ENCODE measurements at regions not wholly inside any gene's neighbourhood (a gene's known extent, or its start where the extent isn't known, plus 50 kb on each side); places are given as distances from the start of the nearest gene placed in this dataset.

DNA sequence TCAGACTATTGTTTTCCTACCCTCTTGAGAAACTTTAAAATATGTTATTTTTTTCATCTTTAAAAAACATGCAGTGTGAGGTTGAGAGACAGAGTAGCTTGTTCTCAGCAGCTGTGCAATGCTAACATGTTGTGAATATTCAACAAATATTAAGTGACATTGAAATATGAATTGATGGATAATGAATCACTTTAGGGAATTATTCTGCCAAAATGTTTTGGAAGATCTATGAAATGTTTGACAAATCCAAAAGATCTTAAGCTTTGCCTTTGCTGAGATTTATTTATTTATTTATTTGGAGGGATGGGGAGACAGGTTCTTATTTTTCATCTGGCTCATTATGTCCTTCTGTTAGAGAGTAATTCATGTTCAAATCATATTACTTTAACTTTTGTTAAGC is 680.1 kb upstream of the CXADR start:
- TF ChIP-seq, protein P1, sequence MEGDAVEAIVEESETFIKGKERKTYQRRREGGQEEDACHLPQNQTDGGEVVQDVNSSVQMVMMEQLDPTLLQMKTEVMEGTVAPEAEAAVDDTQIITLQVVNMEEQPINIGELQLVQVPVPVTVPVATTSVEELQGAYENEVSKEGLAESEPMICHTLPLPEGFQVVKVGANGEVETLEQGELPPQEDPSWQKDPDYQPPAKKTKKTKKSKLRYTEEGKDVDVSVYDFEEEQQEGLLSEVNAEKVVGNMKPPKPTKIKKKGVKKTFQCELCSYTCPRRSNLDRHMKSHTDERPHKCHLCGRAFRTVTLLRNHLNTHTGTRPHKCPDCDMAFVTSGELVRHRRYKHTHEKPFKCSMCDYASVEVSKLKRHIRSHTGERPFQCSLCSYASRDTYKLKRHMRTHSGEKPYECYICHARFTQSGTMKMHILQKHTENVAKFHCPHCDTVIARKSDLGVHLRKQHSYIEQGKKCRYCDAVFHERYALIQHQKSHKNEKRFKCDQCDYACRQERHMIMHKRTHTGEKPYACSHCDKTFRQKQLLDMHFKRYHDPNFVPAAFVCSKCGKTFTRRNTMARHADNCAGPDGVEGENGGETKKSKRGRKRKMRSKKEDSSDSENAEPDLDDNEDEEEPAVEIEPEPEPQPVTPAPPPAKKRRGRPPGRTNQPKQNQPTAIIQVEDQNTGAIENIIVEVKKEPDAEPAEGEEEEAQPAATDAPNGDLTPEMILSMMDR (conservative IDR thresholded peaks at IDR 0.05; ENCODE audit: control insufficient read depth, insufficient read depth, low read depth, low read length) = no peak
- no peak overlapping the region for H3K4me3 ChIP-seq (ENCODE audit: control insufficient read depth, low read depth, low read length)

DNA sequence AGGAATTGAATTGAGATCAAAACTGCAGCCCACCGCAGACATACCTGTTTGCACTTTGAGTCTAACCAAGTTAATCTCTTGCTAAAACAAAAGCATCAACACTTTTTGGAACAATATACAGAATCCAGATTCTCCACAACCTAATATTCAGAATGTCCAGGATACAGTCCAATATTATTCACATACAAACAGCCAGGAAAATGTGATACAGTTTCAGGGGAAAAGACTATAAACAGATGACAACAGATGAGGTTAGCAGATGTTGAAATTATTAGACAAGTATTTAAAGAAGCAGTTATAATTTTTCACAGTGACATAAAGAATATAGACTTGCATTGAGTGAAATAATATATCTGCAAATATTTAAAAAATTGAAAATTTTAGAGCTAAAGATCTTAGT is 678.1 kb upstream of the CXADR start:
- TF ChIP-seq, protein P1 (conservative IDR thresholded peaks at IDR 0.05; ENCODE audit: control insufficient read depth, insufficient read depth, low read depth, low read length) = no peak
- H3K4me3 ChIP-seq (ENCODE audit: control insufficient read depth, low read depth, low read length) = no peak overlapping the region
- no peak for DNase-seq (ENCODE audit: low read depth)

More for the DNA sequence above, 680.1 kb upstream of the CXADR start:
- no peak for DNase-seq (ENCODE audit: low read depth)

DNA sequence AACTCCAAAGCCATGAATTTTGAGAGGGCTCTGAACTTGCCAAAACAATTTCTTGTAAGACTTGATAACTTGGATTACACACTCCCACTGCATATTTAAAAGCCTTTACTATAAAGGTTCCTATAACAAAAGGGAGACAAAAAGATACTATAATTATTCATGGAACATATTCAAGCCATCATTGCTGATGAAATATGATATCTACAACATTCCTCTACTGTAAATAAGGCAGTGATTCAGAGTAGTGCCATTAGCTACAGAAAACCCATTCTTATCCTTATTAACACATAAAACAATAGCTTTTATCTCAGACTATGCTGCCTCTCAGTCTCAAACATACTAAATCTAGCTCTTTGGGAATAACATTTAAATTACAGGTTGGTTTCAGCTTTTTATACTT is 675.5 kb upstream of the CXADR start:
- TF ChIP-seq, protein P1 (conservative IDR thresholded peaks at IDR 0.05; ENCODE audit: control insufficient read depth, insufficient read depth, low read depth, low read length) = no peak
- peak; percentile 18 for DNase-seq (ENCODE audit: low read depth)
- no peak overlapping the region for H3K4me3 ChIP-seq (ENCODE audit: control insufficient read depth, low read depth, low read length)

DNA sequence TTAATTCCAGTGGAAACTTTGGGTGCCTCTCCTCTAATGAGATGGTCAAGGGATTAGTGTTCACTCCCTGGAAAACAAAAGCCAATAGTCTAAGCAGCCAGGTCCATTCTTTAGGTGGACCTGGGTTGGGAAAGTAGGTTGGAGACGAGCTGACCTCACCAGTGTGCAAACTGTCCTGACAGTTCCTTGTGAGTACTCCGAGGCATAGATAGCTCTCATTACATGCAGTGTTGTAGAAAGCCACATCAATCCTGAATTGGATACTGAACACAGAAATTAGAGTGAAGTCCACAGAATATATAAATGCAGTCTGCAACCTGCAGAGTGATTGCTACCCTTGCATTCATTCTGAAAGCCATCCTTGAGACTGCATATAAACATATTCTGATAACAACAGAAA is 675.1 kb upstream of the CXADR start:
- no peak overlapping the region for H3K4me3 ChIP-seq (ENCODE audit: control insufficient read depth, low read depth, low read length)
- TF ChIP-seq, protein P1 (conservative IDR thresholded peaks at IDR 0.05; ENCODE audit: control insufficient read depth, insufficient read depth, low read depth, low read length) = no peak
- no peak for DNase-seq (ENCODE audit: low read depth)

DNA sequence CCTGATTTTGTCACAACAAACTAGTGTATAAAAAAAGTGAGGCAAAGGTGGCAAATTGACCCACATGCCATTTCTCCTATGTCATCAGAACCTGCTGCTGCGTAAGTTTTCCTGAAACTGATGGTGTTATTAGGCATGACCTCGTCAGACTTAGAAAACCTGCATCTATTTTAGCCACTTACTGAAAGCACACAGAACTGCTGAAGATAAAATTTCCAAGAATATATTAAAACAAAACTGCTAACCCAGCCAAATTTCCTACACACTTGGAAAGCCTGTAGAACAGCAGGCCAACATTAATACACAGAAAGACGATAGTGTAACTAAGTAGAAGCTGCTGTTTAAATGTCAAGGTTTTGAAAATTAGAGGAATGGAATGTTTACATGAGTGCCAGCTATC is 674.5 kb upstream of the CXADR start:
- TF ChIP-seq, protein P1 (conservative IDR thresholded peaks at IDR 0.05; ENCODE audit: control insufficient read depth, insufficient read depth, low read depth, low read length) = no peak
- peak; percentile 24 for DNase-seq (ENCODE audit: low read depth)
- no peak overlapping the region for H3K4me3 ChIP-seq (ENCODE audit: control insufficient read depth, low read depth, low read length)

DNA sequence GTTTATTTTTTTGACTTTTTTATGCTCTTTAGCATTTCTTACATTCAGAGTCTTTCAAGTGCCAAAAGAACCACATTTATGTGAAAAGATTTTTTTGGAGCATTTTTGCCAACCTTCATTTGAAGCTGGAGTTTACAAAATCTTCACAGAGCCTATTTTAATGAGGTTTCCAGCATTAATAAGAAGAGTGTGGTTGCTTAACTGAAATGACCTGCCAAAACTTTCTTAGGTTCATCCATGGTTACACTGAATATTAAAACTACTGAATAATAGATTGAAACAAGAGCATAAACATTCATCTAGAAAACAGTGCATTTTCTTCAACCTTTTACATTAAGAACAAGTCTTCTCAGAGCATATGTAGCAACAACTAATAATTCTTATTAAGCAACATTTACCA is 672.3 kb upstream of the CXADR start:
- DNase-seq (ENCODE audit: low read depth) = no peak

More for the DNA sequence above, 672.3 kb upstream of the CXADR start:
- TF ChIP-seq, protein P1 (conservative IDR thresholded peaks at IDR 0.05; ENCODE audit: control insufficient read depth, insufficient read depth, low read depth, low read length) = no peak
- no peak overlapping the region for H3K4me3 ChIP-seq (ENCODE audit: control insufficient read depth, low read depth, low read length)

Data from fibroblast of mammary gland (primary cell).